Gastroesophageal sphincter (tissue), 3 donors: ENCODE measurements at regions not wholly inside any gene's neighbourhood (a gene's known extent, or its start where the extent isn't known, plus 50 kb on each side); places are given as distances from the start of the nearest gene placed in this dataset.

Experiments
- CTCF ChIP-seq, 4 experiments: fragments of 200-600 bp in 2 of 4; fragments of 450-650 bp in 2 of 4; sonication (generic) in 1 of 4; IDR thresholded peaks; one replicate each; pipeline ENCODE4 v1.5.1; 2017 to 2019; ENCODE audit warnings: antibody characterized with exemption in 4 of 4, mild to moderate bottlenecking in 2 of 4, moderate library complexity in 2 of 4
- POLR2AphosphoS5 ChIP-seq: sonication (generic); formaldehyde crosslinking; IDR thresholded peaks from one replicate; pipeline ENCODE4 v1.6.1; 2017; ENCODE audit warnings: antibody characterized with exemption

- TF ChIP-seq POLR2AphosphoS5 = no peak
- no peak for TF ChIP-seq CTCF (IDR thresholded peaks at IDR 0.05)
Observed at GRCh38 chr22:26994801-26995200, 337.4 kb downstream of the MIAT start.
